ENCODE measurements at regions not wholly inside any gene's neighbourhood (a gene's known extent, or its start where the extent isn't known, plus 50 kb on each side); places are given as distances from the start of the nearest gene placed in this dataset.
"Not testable (repeated sequence)": the region's sequence is repeated elsewhere in the genome, so short reads cannot be mapped to it uniquely, and the experiment has no call there.

GRCh38 chr5:162668926-162669325 lies 601.4 kb downstream of the GABRG2 start:
- Mint-ChIP-seq H3K27me3 (ENCODE audit: low read depth) (no peaks in the 10 kb centered on the region), H3K4me3 (no peak overlapping the region), H3K4me1 (ENCODE audit: low read depth) (no peaks in the 10 kb centered on the region), H3K27ac (no peak overlapping the region), H3K36me3 (ENCODE audit: low read depth) (no peaks in the 10 kb centered on the region), H3K9me3 (ENCODE audit: insufficient read depth) (no peaks in the 10 kb centered on the region)
- CTCF ChIA-PET: no interaction called here
- DNase-seq: no peak
- no peak for ATAC-seq
- POLR2A ChIA-PET: no interaction called here

GRCh38 chr5:162672061-162672460 lies 604.5 kb downstream of the GABRG2 start:
- ATAC-seq (no peak), DNase-seq (no peak)
- ChIA-PET POLR2A (no interaction called here), CTCF (no interaction called here)
- H3K27ac Mint-ChIP-seq: no peak overlapping the region
- no peak overlapping the region for H3K4me3 Mint-ChIP-seq
- no peaks in the 10 kb centered on the region for H3K9me3 Mint-ChIP-seq (ENCODE audit: insufficient read depth)
- H3K27me3 Mint-ChIP-seq (ENCODE audit: low read depth): no peaks in the 10 kb centered on the region
- no peaks in the 10 kb centered on the region for H3K4me1 Mint-ChIP-seq (ENCODE audit: low read depth)
- no peaks in the 10 kb centered on the region for H3K36me3 Mint-ChIP-seq (ENCODE audit: low read depth)

DNA sequence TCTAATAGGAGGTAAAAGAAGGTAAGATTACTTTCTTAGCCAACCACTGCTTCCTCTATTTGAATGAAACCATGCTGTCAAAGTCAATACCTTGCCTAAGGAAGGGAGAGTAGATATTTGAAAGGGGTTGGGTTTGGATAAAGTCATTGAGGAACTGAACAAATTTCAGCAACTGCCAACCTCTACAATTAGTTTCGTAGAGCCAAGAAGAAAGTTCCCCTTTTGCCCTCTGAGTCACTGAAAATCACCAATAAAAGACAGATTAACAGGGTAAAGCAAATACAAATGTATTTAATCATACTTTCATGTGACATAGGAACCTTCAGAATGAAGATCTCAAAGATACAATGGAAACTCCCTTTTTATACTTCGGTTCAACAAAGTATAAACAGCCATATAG lies 615.7 kb downstream of the GABRG2 start:
- POLR2A ChIA-PET: no interaction called here
- CTCF ChIA-PET: no interaction called here

GRCh38 chr5:162684145-162684544 lies 616.6 kb downstream of the GABRG2 start:
- Mint-ChIP-seq H3K4me3 (no peak overlapping the region), H3K27ac (no peak overlapping the region), H3K4me1 (ENCODE audit: low read depth) (no peaks in the 10 kb centered on the region), H3K27me3 (ENCODE audit: low read depth) (no peaks in the 10 kb centered on the region), H3K9me3 (ENCODE audit: insufficient read depth) (peaks cover 18% of the 10 kb centered on the region), H3K36me3 (ENCODE audit: low read depth) (no peaks in the 10 kb centered on the region)
- CTCF ChIA-PET: no interaction called here
- ATAC-seq: no peak
- POLR2A ChIA-PET: no interaction called here
- no peak for DNase-seq

More for the DNA sequence above, 615.7 kb downstream of the GABRG2 start:
- DNase-seq (no peak), ATAC-seq (no peak)
- Mint-ChIP-seq H3K4me1 (ENCODE audit: low read depth) (no peaks in the 10 kb centered on the region), H3K9me3 (ENCODE audit: insufficient read depth) (peaks cover 15% of the 10 kb centered on the region), H3K27ac (no peak overlapping the region), H3K27me3 (ENCODE audit: low read depth) (no peaks in the 10 kb centered on the region), H3K36me3 (ENCODE audit: low read depth) (no peaks in the 10 kb centered on the region), H3K4me3 (no peak overlapping the region)

- CTCF ChIA-PET: no interaction called here
- POLR2A ChIA-PET: no interaction called here
- Mint-ChIP-seq H3K36me3 (ENCODE audit: low read depth) (no peaks in the 10 kb centered on the region), H3K4me1 (ENCODE audit: low read depth) (no peaks in the 10 kb centered on the region), H3K9me3 (ENCODE audit: insufficient read depth) (peaks cover 15% of the 10 kb centered on the region), H3K4me3 (no peak overlapping the region), H3K27ac (no peak overlapping the region), H3K27me3 (ENCODE audit: low read depth) (no peaks in the 10 kb centered on the region)
- ATAC-seq (no peak), DNase-seq (no peak)
Observed at GRCh38 chr5:162685302-162685701, 617.7 kb downstream of the GABRG2 start.

- H3K27me3 Mint-ChIP-seq (ENCODE audit: low read depth); H3K27ac Mint-ChIP-seq; DNase-seq; H3K36me3 Mint-ChIP-seq (ENCODE audit: low read depth); H3K4me1 Mint-ChIP-seq (ENCODE audit: low read depth); H3K4me3 Mint-ChIP-seq; POLR2A ChIA-PET; CTCF ChIA-PET; ATAC-seq: not testable (repeated sequence)
- peaks cover 14% of the 10 kb centered on the region for H3K9me3 Mint-ChIP-seq (ENCODE audit: insufficient read depth)
Observed at GRCh38 chr5:162696272-162696671, 628.7 kb downstream of the GABRG2 start.

GRCh38 chr5:162699361-162699760 lies 631.8 kb downstream of the GABRG2 start:
- no peaks in the 10 kb centered on the region for H3K4me1 Mint-ChIP-seq (ENCODE audit: low read depth)
- ATAC-seq (no peak), DNase-seq (no peak)
- CTCF ChIA-PET: no interaction called here
- no peak overlapping the region for H3K27ac Mint-ChIP-seq
- H3K4me3 Mint-ChIP-seq: no peak overlapping the region
- POLR2A ChIA-PET: no interaction called here
- peaks cover 14% of the 10 kb centered on the region for H3K9me3 Mint-ChIP-seq (ENCODE audit: insufficient read depth)
- no peaks in the 10 kb centered on the region for H3K36me3 Mint-ChIP-seq (ENCODE audit: low read depth)
- no peaks in the 10 kb centered on the region for H3K27me3 Mint-ChIP-seq (ENCODE audit: low read depth)

GRCh38 chr5:162703914-162704313 lies 636.3 kb downstream of the GABRG2 start:
- no peak overlapping the region for H3K27ac Mint-ChIP-seq
- POLR2A ChIA-PET: no interaction called here
- no peaks in the 10 kb centered on the region for H3K4me1 Mint-ChIP-seq (ENCODE audit: low read depth)
- DNase-seq (no peak), ATAC-seq (no peak)
- no peaks in the 10 kb centered on the region for H3K27me3 Mint-ChIP-seq (ENCODE audit: low read depth)
- CTCF ChIA-PET: no interaction called here
- peaks cover 4% of the 10 kb centered on the region for H3K9me3 Mint-ChIP-seq (ENCODE audit: insufficient read depth)
- no peaks in the 10 kb centered on the region for H3K36me3 Mint-ChIP-seq (ENCODE audit: low read depth)
- no peak overlapping the region for H3K4me3 Mint-ChIP-seq

GRCh38 chr5:162711244-162711643 lies 643.7 kb downstream of the GABRG2 start:
- H3K9me3 Mint-ChIP-seq (ENCODE audit: insufficient read depth): no peaks in the 10 kb centered on the region
- no peaks in the 10 kb centered on the region for H3K27me3 Mint-ChIP-seq (ENCODE audit: low read depth)
- no peaks in the 10 kb centered on the region for H3K36me3 Mint-ChIP-seq (ENCODE audit: low read depth)
- H3K4me1 Mint-ChIP-seq (ENCODE audit: low read depth): no peaks in the 10 kb centered on the region
- DNase-seq (no peak), ATAC-seq (no peak)
- POLR2A ChIA-PET: no interaction called here
- CTCF ChIA-PET: no interaction called here
- H3K27ac Mint-ChIP-seq: no peak overlapping the region
- no peak overlapping the region for H3K4me3 Mint-ChIP-seq

- Mint-ChIP-seq H3K4me3 (no peak overlapping the region), H3K4me1 (ENCODE audit: low read depth) (no peaks in the 10 kb centered on the region), H3K36me3 (ENCODE audit: low read depth) (no peaks in the 10 kb centered on the region), H3K27ac (no peak overlapping the region), H3K9me3 (ENCODE audit: insufficient read depth) (no peaks in the 10 kb centered on the region), H3K27me3 (ENCODE audit: low read depth) (no peaks in the 10 kb centered on the region)
- POLR2A ChIA-PET: no interaction called here
- no peak for ATAC-seq
- CTCF ChIA-PET: no interaction called here
- DNase-seq: no peak
Observed at GRCh38 chr5:162719720-162720119, 652.1 kb downstream of the GABRG2 start.

DNA sequence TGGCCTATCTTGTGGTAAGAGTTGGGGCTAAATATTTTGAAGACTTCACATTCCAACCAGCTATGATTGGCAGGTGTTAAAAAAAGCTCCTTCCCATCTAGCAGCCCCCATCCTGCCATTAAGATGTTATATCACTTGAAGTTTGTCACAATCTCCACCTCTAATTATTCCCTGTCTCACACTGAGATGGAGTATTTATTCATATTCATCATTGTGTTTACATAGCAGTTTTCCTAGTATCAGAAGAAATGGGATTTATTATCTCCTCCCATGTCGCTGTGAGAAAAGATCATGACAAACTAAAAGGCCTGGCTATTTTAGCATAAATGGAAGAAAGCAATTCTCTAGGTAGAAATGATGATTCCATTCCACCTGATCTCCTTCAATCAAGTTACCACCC lies 653.6 kb downstream of the GABRG2 start:
- no peak overlapping the region for H3K4me3 Mint-ChIP-seq
- CTCF ChIA-PET: no interaction called here
- DNase-seq (no peak), ATAC-seq (no peak)
- POLR2A ChIA-PET: no interaction called here
- H3K4me1 Mint-ChIP-seq (ENCODE audit: low read depth): no peaks in the 10 kb centered on the region
- peaks cover 7% of the 10 kb centered on the region for H3K9me3 Mint-ChIP-seq (ENCODE audit: insufficient read depth)
- no peak overlapping the region for H3K27ac Mint-ChIP-seq
- no peaks in the 10 kb centered on the region for H3K36me3 Mint-ChIP-seq (ENCODE audit: low read depth)
- no peaks in the 10 kb centered on the region for H3K27me3 Mint-ChIP-seq (ENCODE audit: low read depth)

- ChIA-PET POLR2A (no interaction called here), CTCF (no interaction called here)
- ATAC-seq (no peak), DNase-seq (no peak)
- H3K27ac Mint-ChIP-seq: no peak overlapping the region
- H3K36me3 Mint-ChIP-seq (ENCODE audit: low read depth): no peaks in the 10 kb centered on the region
- H3K4me1 Mint-ChIP-seq (ENCODE audit: low read depth): no peaks in the 10 kb centered on the region
- no peaks in the 10 kb centered on the region for H3K27me3 Mint-ChIP-seq (ENCODE audit: low read depth)
- no peak overlapping the region for H3K4me3 Mint-ChIP-seq
- peaks cover 10% of the 10 kb centered on the region for H3K9me3 Mint-ChIP-seq (ENCODE audit: insufficient read depth)
Observed at GRCh38 chr5:162752612-162753011, 684.8 kb upstream of the CCNG1 start.

GRCh38 chr5:162762119-162762518 lies 675.3 kb upstream of the CCNG1 start:
- ATAC-seq (no peak), DNase-seq (no peak)
- ChIA-PET POLR2A (no interaction called here), CTCF (no interaction called here)
- no peaks in the 10 kb centered on the region for H3K36me3 Mint-ChIP-seq (ENCODE audit: low read depth)
- H3K27me3 Mint-ChIP-seq (ENCODE audit: low read depth): no peaks in the 10 kb centered on the region
- H3K9me3 Mint-ChIP-seq (ENCODE audit: insufficient read depth): peaks cover 13% of the 10 kb centered on the region
- H3K27ac Mint-ChIP-seq: no peak overlapping the region
- H3K4me1 Mint-ChIP-seq (ENCODE audit: low read depth): no peaks in the 10 kb centered on the region
- no peak overlapping the region for H3K4me3 Mint-ChIP-seq

All from activated CD8-positive, alpha-beta T cell treated with anti-CD3 and anti-CD28 coated beads, Interleukin-2, amount 10 ng/mL, durations not matched to agents 7 days and 5 days (primary cell).